OCI-LY1 (cell line): ENCODE measurements at regions not wholly inside any gene's neighbourhood (a gene's known extent, or its start where the extent isn't known, plus 50 kb on each side); places are given as distances from the start of the nearest gene placed in this dataset.

Experiments
- CTCF ChIP-seq: fragments of 200-600 bp; sonication (generic), shearing (Covaris generic); IDR thresholded peaks from 2 replicates; pipeline ENCODE4 v1.5.1; 2017; ENCODE audit warnings: mild to moderate bottlenecking, antibody characterized with exemption, low read length, moderate library complexity, mixed read lengths
- EZH2 ChIP-seq: fragments of 200-600 bp; sonication (generic), shearing (Covaris generic); IDR thresholded peaks from 2 replicates; pipeline ENCODE4 v1.8.0; 2017; ENCODE audit warnings: borderline replicate concordance, mixed run types, mild to moderate bottlenecking, antibody characterized with exemption, low read length, moderate library complexity, mixed read lengths

- TF ChIP-seq EZH2 (no peak), CTCF (no peak)
These were observed 54.9 kb upstream of the HTATIP2 start for GRCh38 chr11:20308601-20309000.
